Neural cell (in vitro differentiated cells): ENCODE measurements at regions not wholly inside any gene's neighbourhood (a gene's known extent, or its start where the extent isn't known, plus 50 kb on each side); places are given as distances from the start of the nearest gene placed in this dataset.

Experiments used
- CTCF ChIP-seq: fragments of 450-650 bp; IDR thresholded peaks from 2 replicates; pipeline ENCODE4 v1.5.1; 2014; ENCODE audit warnings: antibody characterized with exemption, mild to moderate bottlenecking, moderate library complexity; ENCODE audit not compliant: poor library complexity, severe bottlenecking
- RAD21 ChIP-seq: fragments of 450-650 bp; conservative IDR thresholded peaks from 2 replicates; pipeline ENCODE4 v1.6.1; 2014; ENCODE audit warnings: antibody characterized with exemption, mild to moderate bottlenecking, moderate library complexity

- TF ChIP-seq CTCF, result no peak
- no peak for TF ChIP-seq RAD21
Observed at GRCh38 chr4:188245651-188246050, 106.4 kb downstream of the TRIML1 start.
